ENCODE measurements at regions not wholly inside any gene's neighbourhood (a gene's known extent, or its start where the extent isn't known, plus 50 kb on each side); places are given as distances from the start of the nearest gene placed in this dataset.

DNA sequence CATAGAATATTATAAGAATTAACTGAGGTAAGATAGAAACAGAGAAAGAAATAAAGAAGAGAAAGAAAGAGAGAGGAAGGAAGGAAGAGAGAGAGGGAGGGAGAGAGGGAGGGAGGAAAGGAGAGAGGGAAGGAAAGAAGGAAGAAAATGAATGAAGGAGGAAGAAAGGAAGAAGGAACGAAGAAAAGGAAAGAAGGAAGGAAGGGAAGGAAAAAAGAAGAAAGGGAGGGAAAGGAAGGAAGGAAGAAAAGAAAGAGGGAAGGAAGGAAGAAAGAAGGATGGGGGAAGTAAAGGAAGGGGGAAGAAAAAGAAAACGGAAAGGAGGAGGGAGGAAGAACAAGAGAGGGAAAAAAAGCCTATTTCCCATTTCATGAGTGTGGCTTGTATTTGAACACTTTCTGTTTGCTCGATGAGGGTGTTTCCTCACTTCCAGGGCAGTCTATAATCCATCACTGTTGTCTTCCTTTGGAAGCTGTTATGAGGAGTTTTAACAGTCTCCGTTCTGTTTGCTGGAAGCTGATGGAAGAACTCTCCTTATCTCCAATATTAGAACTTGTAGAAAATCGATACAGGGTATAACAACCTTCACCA, 402.4 kb downstream of the TMEM114 start:
- CTCF ChIA-PET: interaction anchor here (0.7 kb wide), 1 partner anchor 159 kb away, joined by 3 read pairs; no protein-coding TSS in a partner anchor
- no peaks in the 10 kb centered on the region for H3K27me3 ChIP-seq (replicated peaks in 1 of 4; ENCODE audit: control extremely low read depth in 1 of 4, control insufficient read depth in 3 of 4, insufficient read depth in 4 of 4, low read length in 3 of 4)
- intact Hi-C loops (cut with micrococcal nuclease): no loop called here
- no peak overlapping the region for H3K4me2 ChIP-seq (replicated peaks; ENCODE audit: low read depth, low read length, poor library complexity, severe bottlenecking)
- TF ChIP-seq EZH2 (IDR thresholded peaks at IDR 0.05; ENCODE audit: borderline replicate concordance, insufficient read depth, low read depth, low read length, poor library complexity, severe bottlenecking): no peak
- TF ChIP-seq, protein P1, sequence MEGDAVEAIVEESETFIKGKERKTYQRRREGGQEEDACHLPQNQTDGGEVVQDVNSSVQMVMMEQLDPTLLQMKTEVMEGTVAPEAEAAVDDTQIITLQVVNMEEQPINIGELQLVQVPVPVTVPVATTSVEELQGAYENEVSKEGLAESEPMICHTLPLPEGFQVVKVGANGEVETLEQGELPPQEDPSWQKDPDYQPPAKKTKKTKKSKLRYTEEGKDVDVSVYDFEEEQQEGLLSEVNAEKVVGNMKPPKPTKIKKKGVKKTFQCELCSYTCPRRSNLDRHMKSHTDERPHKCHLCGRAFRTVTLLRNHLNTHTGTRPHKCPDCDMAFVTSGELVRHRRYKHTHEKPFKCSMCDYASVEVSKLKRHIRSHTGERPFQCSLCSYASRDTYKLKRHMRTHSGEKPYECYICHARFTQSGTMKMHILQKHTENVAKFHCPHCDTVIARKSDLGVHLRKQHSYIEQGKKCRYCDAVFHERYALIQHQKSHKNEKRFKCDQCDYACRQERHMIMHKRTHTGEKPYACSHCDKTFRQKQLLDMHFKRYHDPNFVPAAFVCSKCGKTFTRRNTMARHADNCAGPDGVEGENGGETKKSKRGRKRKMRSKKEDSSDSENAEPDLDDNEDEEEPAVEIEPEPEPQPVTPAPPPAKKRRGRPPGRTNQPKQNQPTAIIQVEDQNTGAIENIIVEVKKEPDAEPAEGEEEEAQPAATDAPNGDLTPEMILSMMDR (IDR thresholded peaks at IDR 0.05): no peak
- H2AFZ ChIP-seq (ENCODE audit: insufficient read depth, low read depth, low read length, poor library complexity, severe bottlenecking): no peak overlapping the region
- Mint-ChIP-seq H3K4me3 (no peak overlapping the region), H3K27me3 (no peaks in the 10 kb centered on the region), H3K27ac (no peak overlapping the region), H3K4me1 (no peaks in the 10 kb centered on the region), H3K9me3 (ENCODE audit: insufficient read depth) (peaks cover 8% of the 10 kb centered on the region)
- no peak for DNase-seq
- no peak overlapping the region for H3K27ac ChIP-seq (ENCODE audit: low read length in 2 of 2)
- no peaks in the 10 kb centered on the region for H3K9me3 ChIP-seq (ENCODE audit: control extremely low read depth in 1 of 3, control insufficient read depth in 2 of 3, insufficient read depth in 1 of 3, low read length in 2 of 3)
- WGBS (ENCODE audit: insufficient coverage): 92% methylated on average over 1 of the region's 5 CpGs
- H3K36me3 ChIP-seq (replicated peaks in 1 of 2; ENCODE audit: control extremely low read depth in 1 of 2, control insufficient read depth in 1 of 2, extremely low read depth in 1 of 2, insufficient read depth in 2 of 2, low read length in 1 of 2): no peaks in the 10 kb centered on the region
- no peak overlapping the region for H3K4me3 ChIP-seq (ENCODE audit: control extremely low read depth in 1 of 5, extremely low read depth in 1 of 5, insufficient read depth in 1 of 5, low read depth in 2 of 5, low read length in 4 of 5)
- POLR2A ChIA-PET: no interaction called here
- no peaks in the 10 kb centered on the region for H3K4me1 ChIP-seq (ENCODE audit: control insufficient read depth in 2 of 2, insufficient read depth in 2 of 2, low read length in 2 of 2)
- H4K20me1 ChIP-seq (ENCODE audit: control insufficient read depth, insufficient read depth, low read length, poor library complexity, severe bottlenecking): no peaks in the 10 kb centered on the region
- ATAC-seq (ENCODE audit: low read depth): no peak
- no peaks in the 10 kb centered on the region for H3K79me2 ChIP-seq (ENCODE audit: control insufficient read depth, insufficient read depth, low read length)
- no peak overlapping the region for H3K9ac ChIP-seq (ENCODE audit: low read length)

DNA sequence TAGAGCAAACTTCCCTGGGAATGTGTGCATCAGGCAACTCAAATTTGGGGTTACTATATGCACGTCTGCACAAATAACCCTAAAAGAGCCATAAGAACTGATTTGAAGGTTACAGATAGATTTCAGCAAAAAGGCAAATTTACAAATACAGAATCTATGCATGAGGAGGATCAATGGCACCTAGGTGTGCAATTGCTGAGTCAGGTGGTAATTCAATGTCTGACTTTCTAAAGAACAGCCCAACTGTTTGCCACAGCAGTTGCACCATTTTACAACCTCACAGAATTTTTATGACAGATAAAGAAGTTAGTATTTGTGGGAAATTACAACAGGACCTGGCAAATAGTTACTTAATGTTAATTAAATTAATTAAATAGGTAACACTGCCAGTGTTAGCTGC, 405.5 kb downstream of the TMEM114 start:
- Mint-ChIP-seq H3K4me3 (no peak overlapping the region), H3K27me3 (no peaks in the 10 kb centered on the region), H3K27ac (no peak overlapping the region), H3K4me1 (no peaks in the 10 kb centered on the region), H3K9me3 (ENCODE audit: insufficient read depth) (peaks cover 3% of the 10 kb centered on the region)
- no peak overlapping the region for H3K4me3 ChIP-seq (ENCODE audit: control extremely low read depth in 1 of 5, extremely low read depth in 1 of 5, insufficient read depth in 1 of 5, low read depth in 2 of 5, low read length in 4 of 5)
- ChIA-PET POLR2A (no interaction called here), CTCF (no interaction called here)
- no peaks in the 10 kb centered on the region for H4K20me1 ChIP-seq (ENCODE audit: control insufficient read depth, insufficient read depth, low read length, poor library complexity, severe bottlenecking)
- H3K9ac ChIP-seq (ENCODE audit: low read length): no peak overlapping the region
- no peaks in the 10 kb centered on the region for H3K9me3 ChIP-seq (ENCODE audit: control extremely low read depth in 1 of 3, control insufficient read depth in 2 of 3, insufficient read depth in 1 of 3, low read length in 2 of 3)
- H3K4me1 ChIP-seq (ENCODE audit: control insufficient read depth in 2 of 2, insufficient read depth in 2 of 2, low read length in 2 of 2): no peaks in the 10 kb centered on the region
- H3K79me2 ChIP-seq (ENCODE audit: control insufficient read depth, insufficient read depth, low read length): no peaks in the 10 kb centered on the region
- no CpG with 5 or more reads among the region's 1 CpG for WGBS (ENCODE audit: insufficient coverage)
- intact Hi-C loops (cut with micrococcal nuclease): no loop called here
- DNase-seq (no peak), ATAC-seq (ENCODE audit: low read depth) (no peak)
- H3K27me3 ChIP-seq (replicated peaks in 1 of 4; ENCODE audit: control extremely low read depth in 1 of 4, control insufficient read depth in 3 of 4, insufficient read depth in 4 of 4, low read length in 3 of 4): no peaks in the 10 kb centered on the region
- no peak overlapping the region for H3K27ac ChIP-seq (ENCODE audit: low read length in 2 of 2)
- no peaks in the 10 kb centered on the region for H3K36me3 ChIP-seq (replicated peaks in 1 of 2; ENCODE audit: control extremely low read depth in 1 of 2, control insufficient read depth in 1 of 2, extremely low read depth in 1 of 2, insufficient read depth in 2 of 2, low read length in 1 of 2)
- no peak overlapping the region for H2AFZ ChIP-seq (ENCODE audit: insufficient read depth, low read depth, low read length, poor library complexity, severe bottlenecking)
- no peak overlapping the region for H3K4me2 ChIP-seq (replicated peaks; ENCODE audit: low read depth, low read length, poor library complexity, severe bottlenecking)
- no peak for TF ChIP-seq EZH2 (IDR thresholded peaks at IDR 0.05; ENCODE audit: borderline replicate concordance, insufficient read depth, low read depth, low read length, poor library complexity, severe bottlenecking)
- TF ChIP-seq, protein P1 (IDR thresholded peaks at IDR 0.05): no peak
